Gastroesophageal sphincter (tissue), 3 donors: ENCODE measurements at regions not wholly inside any gene's neighbourhood (a gene's known extent, or its start where the extent isn't known, plus 50 kb on each side); places are given as distances from the start of the nearest gene placed in this dataset.

Source experiments
- CTCF ChIP-seq, 4 experiments: fragments of 200-600 bp in 2 of 4; fragments of 450-650 bp in 2 of 4; sonication (generic) in 1 of 4; IDR thresholded peaks; one replicate each; pipeline ENCODE4 v1.5.1; 2017 to 2019; ENCODE audit warnings: antibody characterized with exemption in 4 of 4, mild to moderate bottlenecking in 2 of 4, moderate library complexity in 2 of 4
- EP300 ChIP-seq: sonication (generic); formaldehyde crosslinking; IDR thresholded peaks from one replicate; pipeline ENCODE4 v1.6.1; 2017; ENCODE audit warnings: antibody characterized with exemption, mild to moderate bottlenecking

GRCh38 chr22:49490692-49491091 is 337.0 kb downstream of the BRD1 start:
- no peak for TF ChIP-seq EP300
- TF ChIP-seq CTCF (IDR thresholded peaks at IDR 0.05), result no peak
